NCI-H1048 (cell line): ENCODE measurements at regions not wholly inside any gene's neighbourhood (a gene's known extent, or its start where the extent isn't known, plus 50 kb on each side); places are given as distances from the start of the nearest gene placed in this dataset.

Experiments
- DNase-seq: peaks from one replicate; lab custom pipeline; 2025; lab: John Stamatoyannopoulos, UW

DNA sequence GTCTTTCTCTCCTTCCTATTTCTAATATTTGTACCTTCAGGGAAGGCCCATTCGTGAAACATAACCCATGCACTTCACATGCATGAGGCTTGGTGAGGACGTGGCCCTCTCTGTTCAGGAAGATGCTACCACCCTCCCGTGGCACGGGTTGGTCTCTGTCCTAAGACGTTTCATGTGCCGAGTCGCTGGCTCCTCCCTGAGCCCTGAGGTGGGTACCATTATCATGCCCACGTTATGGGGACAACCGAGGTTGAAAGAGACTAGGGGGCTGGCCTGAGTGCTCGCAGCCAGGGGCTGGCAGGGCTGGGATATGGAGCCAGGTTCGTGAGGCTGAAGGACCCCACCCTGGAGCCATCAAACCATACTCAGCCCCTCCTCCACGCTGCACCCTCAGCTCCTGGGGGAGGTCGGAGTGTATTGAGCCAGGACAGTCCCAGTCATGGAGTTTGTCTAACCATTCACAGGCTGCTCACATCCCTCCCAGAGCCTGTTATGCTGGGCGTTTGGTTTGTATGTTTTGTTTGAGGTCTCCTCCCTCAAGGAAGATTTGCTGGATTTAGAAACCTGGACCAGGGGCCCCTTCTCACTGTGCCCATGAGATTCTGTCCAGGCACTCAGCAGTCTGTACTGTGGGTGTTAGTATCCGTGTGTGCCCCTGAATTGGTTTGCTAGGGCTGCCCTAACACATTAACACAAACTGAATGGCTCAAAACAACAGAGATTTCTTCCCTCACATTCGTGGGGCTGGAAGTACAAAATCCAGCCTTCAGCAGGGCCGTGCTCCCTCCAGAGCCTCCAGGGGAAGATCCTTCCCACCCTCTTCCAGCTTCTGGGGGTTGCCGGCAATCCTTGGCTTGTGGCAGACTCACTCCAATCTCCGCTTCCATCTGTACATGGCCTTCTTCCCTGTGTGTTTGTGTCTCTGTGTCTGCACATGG, 88.3 kb downstream of the ANKRD60 start:
- no peak for DNase-seq

DNA sequence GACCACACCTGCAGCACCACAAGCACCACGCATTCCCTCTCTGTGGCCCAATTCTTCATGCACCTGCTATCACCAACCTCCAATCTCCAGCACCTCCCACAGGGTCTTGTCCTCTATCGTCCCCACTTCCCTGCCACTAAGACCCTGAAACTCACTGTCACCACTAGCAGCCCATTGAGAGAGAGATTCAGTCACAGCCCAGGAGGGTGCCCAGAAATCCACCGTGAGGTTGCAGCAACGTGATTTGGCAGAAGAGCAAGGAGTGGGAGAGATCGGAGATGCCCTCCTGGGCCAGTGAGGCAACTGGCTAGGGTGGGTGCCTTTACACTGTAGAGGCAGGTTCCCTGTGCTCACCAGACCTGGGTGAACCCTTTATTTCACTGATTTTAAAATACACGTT, 90.1 kb downstream of the ANKRD60 start:
- no peak for DNase-seq

DNA sequence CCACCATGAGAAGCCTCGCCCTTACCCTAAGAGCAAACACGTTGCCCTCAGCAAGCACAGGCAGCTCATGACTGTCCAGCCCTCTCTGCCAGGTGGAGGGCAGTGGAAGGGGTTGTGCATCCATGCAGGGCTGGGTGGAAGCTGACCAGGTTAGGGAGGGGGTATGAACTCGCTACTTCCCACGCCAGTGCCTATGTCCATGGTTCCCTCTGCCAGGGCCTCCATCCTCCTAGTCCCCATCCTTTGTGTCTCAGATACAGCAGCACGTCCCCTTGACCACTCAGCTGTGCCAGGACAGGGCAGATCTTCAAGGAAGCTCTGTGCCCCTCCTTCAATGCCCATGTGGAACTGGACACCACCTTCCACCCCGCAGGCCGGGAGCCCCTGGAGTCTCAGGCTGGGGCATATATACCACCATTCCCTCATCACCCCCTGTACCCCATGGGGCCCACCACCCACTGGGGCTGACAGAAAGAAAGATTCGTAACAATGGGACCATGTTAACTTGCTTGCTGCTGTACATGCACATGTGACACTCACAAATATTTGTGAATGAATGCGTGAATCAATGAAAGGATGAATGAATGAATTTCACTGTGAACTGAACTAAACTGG, 90.7 kb downstream of the ANKRD60 start:
- no peak for DNase-seq

DNA sequence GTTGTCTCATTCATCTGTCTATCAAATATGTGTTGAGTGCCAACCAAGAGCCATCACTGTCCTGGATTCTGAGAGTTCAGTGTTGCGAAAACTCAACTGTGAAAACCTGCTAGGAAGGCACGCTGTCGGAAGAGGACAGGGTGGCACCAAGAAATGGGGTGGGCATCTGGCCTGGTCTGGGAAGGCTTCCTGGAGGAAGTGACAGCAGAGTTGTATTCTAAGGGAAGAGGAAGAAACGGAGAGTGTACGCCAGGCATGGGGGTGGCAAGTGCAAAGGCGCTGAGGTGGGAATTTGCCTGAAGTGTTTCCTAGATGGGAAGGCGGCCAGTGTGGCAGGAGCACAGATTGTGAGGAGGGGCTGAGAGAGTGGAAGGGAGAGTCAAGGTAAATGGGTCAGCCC, 91.2 kb downstream of the ANKRD60 start:
- DNase-seq, result no peak

GRCh38 chr20:58136149-58136484, 92.3 kb downstream of the ANKRD60 start:
- DNase-seq, result no peak

DNA sequence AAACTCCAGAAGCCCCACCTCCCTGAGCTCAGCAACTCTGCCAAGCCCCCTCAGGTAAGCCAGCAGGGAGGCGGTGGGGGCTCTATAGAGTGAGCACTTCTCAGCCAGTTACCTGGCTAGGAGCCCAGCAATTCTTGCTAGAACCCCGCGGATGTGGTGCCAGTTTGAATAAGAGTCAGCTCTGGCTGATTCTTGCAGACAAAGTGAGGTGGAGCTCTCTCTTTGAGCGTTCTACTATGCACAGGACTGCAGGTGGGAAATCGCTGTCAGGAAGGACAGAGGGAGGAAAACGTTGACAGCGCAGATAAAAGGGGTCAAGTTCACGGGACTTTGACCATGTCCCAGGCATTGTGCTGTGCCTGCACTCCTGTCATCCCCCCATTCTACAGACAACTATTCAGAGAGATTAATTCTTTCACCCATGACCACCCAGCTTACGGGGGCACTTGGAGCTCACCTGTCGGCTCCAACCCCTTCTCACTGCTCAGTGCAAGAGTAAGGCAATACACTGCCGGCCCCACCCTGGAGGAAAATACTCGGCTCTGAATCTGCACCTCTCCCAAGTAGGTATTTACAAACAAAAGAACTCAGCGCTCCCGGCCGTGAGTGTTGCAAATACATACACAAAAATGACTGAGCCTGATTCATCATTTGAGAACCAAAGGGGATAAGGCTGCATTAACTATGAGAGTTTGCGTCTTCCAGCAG, 92.9 kb downstream of the ANKRD60 start:
- no peak for DNase-seq

- DNase-seq, result no peak
Observed at GRCh38 chr20:58133020-58133808, 95.2 kb downstream of the ANKRD60 start.

GRCh38 chr20:58131551-58132142, 96.8 kb downstream of the ANKRD60 start:
- DNase-seq, result no peak

DNA sequence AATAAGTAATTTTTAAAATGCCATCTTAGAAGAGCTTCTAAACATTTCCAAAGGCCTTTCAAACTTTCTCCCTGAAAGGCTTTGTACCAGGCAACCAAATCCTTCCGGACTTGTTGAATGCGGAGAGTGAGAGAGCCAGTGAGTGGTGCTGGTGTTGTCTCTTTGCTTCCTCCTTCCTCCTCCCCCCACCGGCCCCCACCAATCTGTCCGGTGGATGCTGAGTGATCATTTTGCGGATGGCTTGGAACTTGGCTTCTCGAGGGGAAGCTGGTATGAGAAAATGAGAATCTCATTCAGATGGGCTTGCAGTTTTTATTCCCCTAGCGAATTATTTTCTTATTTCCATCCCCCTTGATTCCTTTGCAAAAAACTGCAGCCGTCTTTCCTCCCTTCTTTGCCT, 97.3 kb downstream of the ANKRD60 start:
- no peak for DNase-seq

DNA sequence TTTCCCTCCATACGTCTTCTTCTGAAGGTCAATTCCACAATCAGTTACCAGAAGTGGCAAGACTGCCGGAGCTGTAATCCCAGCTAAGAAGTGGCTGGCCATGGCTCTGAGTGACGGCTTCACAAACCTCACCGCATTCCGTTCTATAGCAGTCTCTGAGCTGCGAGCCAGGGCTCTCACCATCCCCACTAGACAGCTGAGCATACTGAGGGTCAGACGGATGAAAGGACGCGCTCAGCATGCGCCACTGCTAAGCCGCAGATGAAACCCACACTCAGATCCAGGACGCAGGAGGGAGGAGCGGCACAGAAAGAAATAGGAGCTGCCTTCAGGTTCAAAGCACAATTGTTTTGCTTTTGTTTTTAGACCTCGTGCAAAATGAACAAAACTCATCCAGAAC, 97.9 kb downstream of the ANKRD60 start:
- no peak for DNase-seq

- no peak for DNase-seq
Observed at GRCh38 chr20:58130156-58130555, 98.3 kb downstream of the ANKRD60 start.

DNA sequence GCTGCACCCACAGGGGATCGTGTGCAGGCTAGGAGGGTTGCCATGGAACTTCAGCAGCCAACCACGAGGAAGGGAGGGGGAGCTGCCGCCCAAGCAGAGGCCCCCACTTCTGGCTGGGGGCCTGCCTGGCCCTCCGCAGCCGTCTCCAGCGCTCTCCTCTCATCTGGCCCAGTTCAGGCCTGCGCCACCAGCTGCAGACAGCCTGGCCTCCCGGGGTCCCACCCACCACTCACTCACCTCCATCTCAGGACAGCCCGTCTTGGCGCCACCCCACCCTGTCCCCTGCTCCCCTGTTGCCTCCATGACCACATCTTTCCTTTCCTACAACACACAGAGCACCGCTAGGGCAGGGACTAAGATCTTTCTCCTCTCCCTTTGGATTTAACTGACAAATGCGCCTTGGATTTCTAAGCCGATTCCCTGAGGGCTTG, 98.7 kb downstream of the ANKRD60 start:
- DNase-seq, result no peak

GRCh38 chr20:58128635-58129625, 99.5 kb downstream of the ANKRD60 start:
- DNase-seq, result no peak

GRCh38 chr20:58127701-58128111, 100.7 kb downstream of the ANKRD60 start:
- no peak for DNase-seq

GRCh38 chr20:58125726-58126125, 102.7 kb downstream of the ANKRD60 start:
- DNase-seq, result no peak

DNA sequence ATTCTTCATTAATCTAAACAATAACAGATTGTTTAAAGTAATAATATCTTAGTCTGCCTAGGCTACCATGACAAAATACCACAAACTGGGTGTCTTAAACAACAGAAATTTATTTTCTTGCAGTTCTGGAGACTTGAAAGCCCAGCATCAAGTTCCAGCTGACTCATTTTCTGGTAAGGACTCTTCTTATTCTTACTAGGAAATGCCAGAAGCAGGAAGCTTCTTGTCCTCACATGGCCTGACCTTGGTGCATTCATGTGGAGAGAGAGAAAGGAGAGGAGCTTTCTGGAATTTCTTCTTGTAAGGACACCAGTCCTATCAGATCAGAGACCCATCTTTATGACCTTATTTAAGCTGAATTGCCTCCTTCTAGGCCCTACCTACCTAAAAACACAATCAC, 110.5 kb downstream of the ANKRD60 start:
- DNase-seq, result no peak

DNA sequence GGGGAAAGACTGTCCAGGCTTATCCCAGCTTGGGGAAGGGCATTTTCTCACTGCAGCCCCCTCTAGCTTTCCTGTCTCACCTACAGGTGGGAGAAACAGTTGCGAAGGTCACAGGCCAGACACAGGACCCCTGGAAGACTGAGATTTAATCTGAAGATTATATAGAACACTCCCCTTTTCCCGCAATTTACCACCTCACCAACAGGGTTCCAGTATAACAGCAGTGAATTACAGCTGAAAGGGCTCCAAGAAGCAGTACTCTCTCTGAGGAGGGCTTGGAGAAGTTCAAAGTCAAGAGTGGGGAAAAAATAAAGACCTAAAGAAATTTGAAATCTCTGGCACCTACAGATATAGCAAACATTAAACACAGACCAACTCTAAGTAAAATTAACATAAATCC, 111.9 kb downstream of the ANKRD60 start:
- DNase-seq, result no peak

- DNase-seq, result no peak
Observed at GRCh38 chr20:58113716-58114115, 114.7 kb downstream of the ANKRD60 start.

GRCh38 chr20:58112017-58112781, 116.3 kb downstream of the ANKRD60 start:
- DNase-seq, result no peak
